Left ventricle myocardium inferior (tissue), 1 donor: ENCODE measurements at regions not wholly inside any gene's neighbourhood (a gene's known extent, or its start where the extent isn't known, plus 50 kb on each side); places are given as distances from the start of the nearest gene placed in this dataset.

Experiments
- DNase-seq: peaks from one replicate; pipeline ENCODE4 v3.0.0-alpha.2; 2020
- H3K27ac ChIP-seq: fragments of 200-600 bp; replicated peaks from 2 replicates; pipeline ENCODE4 v1.8.0; 2021
- H3K27me3 ChIP-seq: fragments of 200-600 bp; 2 replicates; pipeline ENCODE4 v1.8.0; 2021; ENCODE audit warnings: low read depth
- H3K36me3 ChIP-seq: fragments of 200-600 bp; 2 replicates; pipeline ENCODE4 v1.8.0; 2021
- H3K4me1 ChIP-seq: fragments of 200-600 bp; 2 replicates; pipeline ENCODE4 v1.8.0; 2021
- H3K4me3 ChIP-seq: fragments of 200-600 bp; 2 replicates; pipeline ENCODE4 v1.8.0; 2021; ENCODE audit warnings: mild to moderate bottlenecking, moderate library complexity
- H3K9me3 ChIP-seq: fragments of 200-600 bp; replicated peaks from 2 replicates; pipeline ENCODE4 v1.8.0; 2021
- intact Hi-C: fragments of 100-400 bp; cut with micrococcal nuclease; formaldehyde crosslinking; loops from one replicate; pipeline ENCODE4 v1.11.0; 2022
- TF ChIP-seq, protein P1 (sequence below): fragments of 200-600 bp; IDR thresholded peaks from 2 replicates; pipeline ENCODE4 v1.8.0; 2021; ENCODE audit warnings: antibody characterized with exemption, mild to moderate bottlenecking, borderline replicate concordance
- donor health status: DM: no; HTN: yes; CAD: no; lungs with severe emphysema.

DNA sequence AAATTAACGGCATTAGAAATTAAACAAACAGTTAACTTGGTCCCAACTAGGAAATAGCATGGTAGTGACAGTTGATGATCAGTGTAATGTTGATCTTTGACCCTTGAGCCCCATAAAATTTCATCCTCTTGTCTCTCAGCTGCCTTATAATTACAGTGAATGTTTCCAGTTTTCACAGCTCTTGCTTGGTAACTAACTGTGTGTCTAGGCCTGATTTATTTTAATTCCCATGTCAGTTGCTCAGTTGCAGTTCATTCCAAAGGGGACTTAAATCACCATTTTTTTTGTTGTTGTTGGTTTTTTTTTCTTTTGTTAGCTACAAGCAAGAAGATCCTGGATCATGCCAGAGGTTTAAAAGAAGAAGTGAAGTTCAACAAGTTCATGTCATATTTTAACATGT is 1883.7 kb upstream of the FLRT2 start:
- Histone ChIP-seq H3K27ac (no peak overlapping the region), H3K36me3 (no peaks in the 10 kb centered on the region), H3K4me3 (no peak overlapping the region), H3K9me3 (peaks cover 5% of the 10 kb centered on the region), H3K27me3 (no peaks in the 10 kb centered on the region), H3K4me1 (no peaks in the 10 kb centered on the region)
- DNase-seq = no peak
- intact Hi-C loops = no loop called here
- TF ChIP-seq, protein P1, sequence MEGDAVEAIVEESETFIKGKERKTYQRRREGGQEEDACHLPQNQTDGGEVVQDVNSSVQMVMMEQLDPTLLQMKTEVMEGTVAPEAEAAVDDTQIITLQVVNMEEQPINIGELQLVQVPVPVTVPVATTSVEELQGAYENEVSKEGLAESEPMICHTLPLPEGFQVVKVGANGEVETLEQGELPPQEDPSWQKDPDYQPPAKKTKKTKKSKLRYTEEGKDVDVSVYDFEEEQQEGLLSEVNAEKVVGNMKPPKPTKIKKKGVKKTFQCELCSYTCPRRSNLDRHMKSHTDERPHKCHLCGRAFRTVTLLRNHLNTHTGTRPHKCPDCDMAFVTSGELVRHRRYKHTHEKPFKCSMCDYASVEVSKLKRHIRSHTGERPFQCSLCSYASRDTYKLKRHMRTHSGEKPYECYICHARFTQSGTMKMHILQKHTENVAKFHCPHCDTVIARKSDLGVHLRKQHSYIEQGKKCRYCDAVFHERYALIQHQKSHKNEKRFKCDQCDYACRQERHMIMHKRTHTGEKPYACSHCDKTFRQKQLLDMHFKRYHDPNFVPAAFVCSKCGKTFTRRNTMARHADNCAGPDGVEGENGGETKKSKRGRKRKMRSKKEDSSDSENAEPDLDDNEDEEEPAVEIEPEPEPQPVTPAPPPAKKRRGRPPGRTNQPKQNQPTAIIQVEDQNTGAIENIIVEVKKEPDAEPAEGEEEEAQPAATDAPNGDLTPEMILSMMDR = no peak

DNA sequence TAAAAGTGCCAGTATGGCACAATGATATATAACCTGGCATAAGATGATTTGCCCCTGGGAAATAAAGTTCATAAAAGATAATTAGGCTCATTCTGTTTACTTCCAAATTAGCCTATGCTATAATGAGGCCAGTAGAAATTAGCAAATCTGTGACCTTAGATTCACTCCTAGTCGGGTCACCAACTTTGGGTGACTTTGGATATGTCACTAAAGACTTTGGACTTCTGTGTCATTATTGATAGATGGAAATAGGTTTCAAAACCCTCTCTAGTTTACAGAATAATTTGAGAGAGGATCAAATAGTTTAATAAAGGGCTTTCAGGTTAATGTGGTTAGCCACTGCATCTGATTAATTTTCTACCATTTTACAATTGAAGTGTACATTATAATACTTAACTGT is 1869.3 kb upstream of the FLRT2 start:
- no peaks in the 10 kb centered on the region for H3K4me1 ChIP-seq
- no peak overlapping the region for H3K4me3 ChIP-seq
- no peaks in the 10 kb centered on the region for H3K27me3 ChIP-seq
- TF ChIP-seq, protein P1 = no peak
- intact Hi-C loops = no loop called here
- H3K36me3 ChIP-seq = no peaks in the 10 kb centered on the region
- no peak for DNase-seq
- H3K9me3 ChIP-seq = no peaks in the 10 kb centered on the region
- no peak overlapping the region for H3K27ac ChIP-seq

DNA sequence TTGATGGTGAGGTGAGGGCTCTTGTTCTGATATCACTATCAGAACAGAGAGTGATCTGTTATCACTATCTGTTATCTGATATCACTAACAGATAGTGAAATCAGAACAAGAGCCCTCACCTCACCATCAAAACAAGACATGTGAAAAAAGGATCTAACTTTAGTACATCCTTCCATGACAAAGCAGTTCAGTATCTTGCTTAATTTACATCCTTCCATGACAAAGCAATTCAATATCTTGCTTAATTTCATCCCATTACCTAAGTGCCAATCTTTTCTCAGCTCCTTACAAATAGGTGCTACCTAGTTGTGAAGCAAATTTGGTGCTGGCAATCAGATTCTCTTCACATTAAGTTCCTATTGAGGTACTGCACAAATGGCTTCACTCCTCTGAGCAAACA is 1865.6 kb upstream of the FLRT2 start:
- DNase-seq = no peak
- Histone ChIP-seq H3K4me1 (no peaks in the 10 kb centered on the region), H3K9me3 (peaks cover 17% of the 10 kb centered on the region), H3K36me3 (no peaks in the 10 kb centered on the region), H3K4me3 (no peak overlapping the region), H3K27ac (no peak overlapping the region), H3K27me3 (no peaks in the 10 kb centered on the region)
- TF ChIP-seq, protein P1 = no peak
- intact Hi-C loops = no loop called here

DNA sequence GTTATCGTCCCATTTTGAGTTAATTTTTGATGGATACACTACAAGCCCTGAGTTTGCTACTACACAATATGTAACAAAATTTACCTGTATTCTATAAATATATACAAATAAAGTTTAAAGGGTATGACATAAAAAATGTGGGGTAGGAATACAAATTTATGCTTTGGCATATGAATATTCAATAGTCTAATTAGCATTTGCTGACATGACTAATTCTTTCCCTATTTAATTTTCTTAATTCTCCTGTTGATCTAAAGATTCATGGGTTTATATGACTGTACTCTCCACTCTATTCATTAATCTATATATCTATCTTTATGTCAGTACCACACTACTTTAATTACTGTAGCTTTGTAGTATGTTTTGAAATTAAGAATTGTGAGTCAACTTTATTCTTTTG is 1840.7 kb upstream of the FLRT2 start:
- TF ChIP-seq, protein P1 = no peak
- Histone ChIP-seq H3K4me1 (no peaks in the 10 kb centered on the region), H3K27ac (no peak overlapping the region), H3K36me3 (no peaks in the 10 kb centered on the region), H3K9me3 (peaks cover 45% of the 10 kb centered on the region), H3K27me3 (no peaks in the 10 kb centered on the region), H3K4me3 (no peak overlapping the region)
- intact Hi-C loops = no loop called here
- no peak for DNase-seq

DNA sequence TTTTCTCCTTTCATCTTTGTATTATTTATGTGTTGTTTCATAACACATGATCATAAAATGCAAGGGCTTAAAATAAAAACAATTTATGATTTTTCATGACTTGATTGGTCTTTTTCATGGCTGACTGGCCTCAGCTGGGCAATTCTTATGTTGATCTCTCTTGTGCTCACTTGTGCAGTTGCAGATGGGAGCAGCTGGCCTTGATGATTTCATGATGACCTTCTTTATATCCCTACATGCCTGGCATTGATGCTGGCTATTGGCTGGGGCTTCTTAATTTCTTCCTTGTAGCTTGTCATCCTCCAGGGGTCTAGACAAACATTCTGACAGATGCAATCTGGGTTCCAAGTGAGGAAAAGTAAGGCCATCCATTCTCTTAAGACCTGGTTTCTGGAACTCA is 1832.8 kb upstream of the FLRT2 start:
- H3K4me3 ChIP-seq = no peak overlapping the region
- no peaks in the 10 kb centered on the region for H3K4me1 ChIP-seq
- no peaks in the 10 kb centered on the region for H3K36me3 ChIP-seq
- TF ChIP-seq, protein P1 = no peak
- no peak overlapping the region for H3K27ac ChIP-seq
- intact Hi-C loops = no loop called here
- no peaks in the 10 kb centered on the region for H3K9me3 ChIP-seq
- DNase-seq = no peak
- no peaks in the 10 kb centered on the region for H3K27me3 ChIP-seq

DNA sequence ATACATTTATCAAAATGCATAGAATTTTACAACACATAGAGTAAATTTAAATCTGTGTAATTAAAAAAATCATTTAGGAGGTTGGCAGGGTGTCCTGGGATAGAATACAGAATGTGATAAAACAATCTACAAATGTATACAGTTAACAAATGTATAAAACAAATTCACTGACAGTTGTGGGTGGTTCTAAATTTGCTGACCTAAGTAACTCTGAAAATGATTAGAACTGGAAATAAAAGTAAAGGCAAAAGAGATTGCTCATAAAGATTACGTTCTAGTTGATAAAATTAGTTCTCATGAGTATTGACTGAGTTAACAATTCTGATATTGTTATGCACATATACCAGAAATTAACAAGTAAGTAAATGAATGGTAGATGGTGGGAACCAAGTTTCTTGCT is 1827.3 kb upstream of the FLRT2 start:
- Histone ChIP-seq H3K9me3 (no peaks in the 10 kb centered on the region), H3K27ac (no peak overlapping the region), H3K4me1 (no peaks in the 10 kb centered on the region), H3K27me3 (no peaks in the 10 kb centered on the region), H3K36me3 (no peaks in the 10 kb centered on the region), H3K4me3 (no peak overlapping the region)
- TF ChIP-seq, protein P1 = no peak
- no peak for DNase-seq
- intact Hi-C loops = no loop called here
